D721Med (cell line): ENCODE measurements at regions not wholly inside any gene's neighbourhood (a gene's known extent, or its start where the extent isn't known, plus 50 kb on each side); places are given as distances from the start of the nearest gene placed in this dataset.

Source experiments
- DNase-seq: peaks from one replicate; pipeline ENCODE4 v3.0.0; 2011; ENCODE audit warnings: low spot score; ENCODE audit not compliant: insufficient read length
- FAIRE-seq: peaks from 2 replicates; lab custom pipeline; 2011; peaks lifted over from hg19 to GRCh38; lab: Jason Lieb, UNC
- TF ChIP-seq, protein P1 (sequence below): IDR thresholded peaks from 2 replicates; pipeline ENCODE4 v1.5.1; 2012; ENCODE audit warnings: mild to moderate bottlenecking, control low read depth; ENCODE audit not compliant: insufficient read depth; ENCODE audit errors: missing control alignments

DNA sequence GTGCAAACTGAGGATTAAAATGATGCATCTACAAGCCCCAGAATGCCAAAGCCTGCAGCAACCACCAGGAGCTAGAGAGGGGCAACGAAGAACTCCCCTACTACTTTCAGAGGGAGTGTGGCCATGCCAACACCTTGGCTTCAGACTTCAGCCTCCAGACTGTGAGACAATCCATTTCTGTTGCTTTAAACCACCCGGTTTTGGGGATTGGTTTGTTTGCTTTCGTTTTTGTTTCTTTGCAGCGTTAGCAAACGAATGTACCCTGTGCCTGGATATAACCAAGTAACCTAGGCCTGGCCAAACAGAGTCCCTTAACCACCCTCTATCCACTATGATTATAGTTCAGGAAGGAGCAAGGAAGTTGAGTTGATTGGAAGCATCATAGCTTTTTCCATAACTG is 171.2 kb upstream of the NCK2 start:
- TF ChIP-seq, protein P1, sequence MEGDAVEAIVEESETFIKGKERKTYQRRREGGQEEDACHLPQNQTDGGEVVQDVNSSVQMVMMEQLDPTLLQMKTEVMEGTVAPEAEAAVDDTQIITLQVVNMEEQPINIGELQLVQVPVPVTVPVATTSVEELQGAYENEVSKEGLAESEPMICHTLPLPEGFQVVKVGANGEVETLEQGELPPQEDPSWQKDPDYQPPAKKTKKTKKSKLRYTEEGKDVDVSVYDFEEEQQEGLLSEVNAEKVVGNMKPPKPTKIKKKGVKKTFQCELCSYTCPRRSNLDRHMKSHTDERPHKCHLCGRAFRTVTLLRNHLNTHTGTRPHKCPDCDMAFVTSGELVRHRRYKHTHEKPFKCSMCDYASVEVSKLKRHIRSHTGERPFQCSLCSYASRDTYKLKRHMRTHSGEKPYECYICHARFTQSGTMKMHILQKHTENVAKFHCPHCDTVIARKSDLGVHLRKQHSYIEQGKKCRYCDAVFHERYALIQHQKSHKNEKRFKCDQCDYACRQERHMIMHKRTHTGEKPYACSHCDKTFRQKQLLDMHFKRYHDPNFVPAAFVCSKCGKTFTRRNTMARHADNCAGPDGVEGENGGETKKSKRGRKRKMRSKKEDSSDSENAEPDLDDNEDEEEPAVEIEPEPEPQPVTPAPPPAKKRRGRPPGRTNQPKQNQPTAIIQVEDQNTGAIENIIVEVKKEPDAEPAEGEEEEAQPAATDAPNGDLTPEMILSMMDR: no peak
- FAIRE-seq: no peak
- no peak for DNase-seq

DNA sequence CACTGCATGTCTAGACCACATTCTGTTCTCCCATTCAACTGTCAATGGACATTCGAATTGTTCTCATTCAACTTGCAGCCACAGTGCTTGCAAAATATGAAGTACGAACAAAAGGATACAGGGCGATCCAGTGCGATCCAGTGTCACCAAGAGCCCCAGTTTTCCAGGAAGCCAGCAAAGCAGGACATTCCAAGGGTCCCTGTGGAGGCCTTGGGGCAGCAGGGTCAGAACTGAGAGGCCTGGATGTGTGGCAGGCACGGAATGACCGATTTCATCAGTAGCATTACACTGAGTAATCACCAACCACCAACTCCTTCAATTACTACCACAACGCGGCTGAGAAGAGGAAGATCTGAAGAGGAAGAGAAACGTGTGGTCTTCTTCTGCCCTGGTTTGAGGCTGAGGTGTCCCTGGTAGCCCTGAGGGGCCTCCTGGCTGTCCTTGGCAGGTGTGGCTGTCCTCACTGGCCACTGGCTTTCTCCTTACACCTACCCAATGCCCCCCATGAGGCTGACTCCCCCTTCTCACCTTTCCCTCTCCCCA is 172.7 kb upstream of the FHL2 start:
- TF ChIP-seq, protein P1: no peak
- FAIRE-seq (no peak), DNase-seq (no peak)

DNA sequence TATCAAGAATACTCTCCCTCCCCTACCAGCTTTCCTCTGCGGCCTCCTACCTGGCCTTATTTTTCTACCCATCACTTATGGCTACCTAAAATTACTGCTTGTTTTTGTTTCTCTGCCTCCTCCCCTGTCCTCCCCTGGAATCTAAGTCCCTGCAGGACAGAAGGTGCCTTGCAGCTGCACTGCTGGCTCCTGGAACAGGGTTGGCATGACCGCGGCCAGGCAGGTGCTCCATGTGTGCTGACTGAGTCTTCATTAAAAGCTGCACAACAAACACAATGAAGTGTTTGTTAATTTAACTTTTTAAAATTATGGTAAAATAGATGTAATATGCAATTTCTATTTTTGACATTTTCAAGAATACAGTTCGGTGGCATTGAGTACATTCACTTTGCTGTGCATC is 171.9 kb upstream of the FHL2 start:
- DNase-seq (no peak), FAIRE-seq (no peak)
- TF ChIP-seq, protein P1: no peak

DNA sequence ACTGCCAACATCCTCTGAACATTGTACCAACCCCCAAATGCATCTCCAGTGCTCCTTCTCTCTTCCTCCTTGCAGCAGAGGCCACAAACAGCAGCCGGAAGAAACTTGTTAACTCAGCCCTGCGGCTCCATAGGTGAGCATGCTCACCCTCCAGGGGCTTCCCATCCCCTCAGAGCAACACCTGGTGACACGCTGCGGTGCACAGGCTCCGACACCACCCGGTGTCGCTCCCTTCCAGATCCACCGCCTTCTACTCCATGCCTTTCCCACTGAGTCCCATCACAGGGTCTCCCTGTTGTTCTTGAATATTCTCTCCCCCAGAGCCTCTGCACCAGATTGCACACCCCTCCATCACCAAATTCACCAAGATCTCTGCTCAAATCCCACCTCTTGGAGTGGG is 171.5 kb upstream of the FHL2 start:
- FAIRE-seq (no peak), DNase-seq (no peak)
- TF ChIP-seq, protein P1: no peak

DNA sequence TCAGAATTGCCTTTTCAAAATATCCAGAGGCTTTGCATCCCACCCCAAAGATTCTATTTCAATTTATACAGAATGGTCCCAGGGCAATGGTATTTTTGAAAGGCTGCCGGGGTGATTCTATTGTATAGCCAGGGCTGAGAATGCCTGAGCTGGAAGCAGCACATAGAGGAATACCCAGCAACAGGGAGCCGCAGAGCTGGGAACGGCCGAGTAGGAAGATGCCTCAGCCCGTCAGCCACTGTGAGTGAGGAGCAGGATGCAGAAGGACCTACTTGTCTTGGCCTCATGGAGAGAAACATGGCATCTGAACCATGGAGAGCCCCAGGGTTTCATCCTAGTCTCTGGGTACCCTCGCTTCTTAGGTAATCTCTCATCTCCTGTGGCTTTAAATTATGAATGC is 170.8 kb upstream of the FHL2 start:
- no peak for DNase-seq
- TF ChIP-seq, protein P1: no peak
- no peak for FAIRE-seq

DNA sequence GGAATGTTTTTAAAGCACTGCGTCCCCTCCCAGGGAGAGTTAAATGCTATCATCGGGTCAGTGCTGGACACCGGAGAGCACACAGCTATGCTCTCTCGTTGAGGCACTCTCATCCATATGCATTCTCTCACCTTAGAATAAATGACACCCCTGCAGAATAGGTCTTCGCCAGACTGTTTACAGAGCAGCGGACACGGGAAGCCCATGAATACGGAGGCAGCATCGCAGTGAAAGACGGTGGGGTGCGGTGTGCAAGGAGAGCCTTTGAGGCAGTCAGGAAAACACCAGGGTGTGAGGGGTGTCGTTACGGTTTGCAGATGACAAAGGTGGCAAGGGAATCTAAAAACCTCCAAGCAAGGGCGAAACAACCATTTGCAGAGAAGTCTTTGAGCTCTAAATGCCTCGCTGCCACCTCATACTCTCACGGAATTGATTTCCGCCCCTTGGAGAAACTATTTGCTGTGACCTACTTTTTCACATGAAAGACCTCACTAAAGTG is 169.2 kb upstream of the FHL2 start:
- DNase-seq: no peak
- TF ChIP-seq, protein P1: no peak
- no peak for FAIRE-seq

DNA sequence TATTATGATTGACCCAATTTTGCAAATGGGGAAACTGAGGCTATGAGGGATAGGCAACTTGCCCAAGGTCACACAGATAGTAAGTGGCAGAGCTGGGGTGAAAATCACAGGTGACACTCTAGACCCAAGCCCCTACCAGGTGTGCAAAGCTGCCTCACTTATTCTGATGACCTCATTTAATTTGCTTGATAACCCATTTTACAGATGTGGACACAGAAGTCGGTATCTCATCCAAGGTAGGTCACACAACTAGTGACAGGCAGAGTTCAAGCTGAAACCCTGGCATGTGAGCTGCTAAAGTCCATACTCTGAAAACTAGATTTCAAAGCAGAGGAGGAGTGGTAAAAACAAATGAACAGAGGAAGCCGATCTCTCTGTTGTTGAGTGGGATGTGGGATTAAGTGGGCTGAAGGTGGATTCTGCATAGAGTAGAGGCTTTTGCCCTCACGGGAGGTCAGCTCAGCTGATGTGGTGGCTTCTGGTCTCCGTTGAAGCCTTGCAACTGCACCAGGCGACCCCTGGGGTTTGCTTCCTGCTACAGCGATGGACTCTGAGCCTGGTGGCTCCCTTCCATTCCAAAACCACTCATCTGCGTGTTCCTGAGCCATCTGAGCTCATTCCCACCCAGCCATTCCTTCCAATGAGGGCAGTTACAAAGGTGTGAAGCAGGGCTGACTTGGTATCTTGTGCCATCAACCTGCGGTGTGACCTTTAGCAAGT is 164.3 kb upstream of the FHL2 start:
- DNase-seq: no peak
- no peak for FAIRE-seq
- TF ChIP-seq, protein P1: no peak
